H1 (cell line): ENCODE measurements at regions not wholly inside any gene's neighbourhood (a gene's known extent, or its start where the extent isn't known, plus 50 kb on each side); places are given as distances from the start of the nearest gene placed in this dataset.

Experiments
- CTCF ChIA-PET: fragments of 300-600 bp; sonication (Branson Sonifier 250); formaldehyde crosslinking; loops from one replicate; lab custom pipeline; 2021; ENCODE audit not compliant: partially characterized antibody; lab: Charles Lee
- POLR2A ChIA-PET: fragments of 300-600 bp; sonication (Branson Sonifier 250); formaldehyde crosslinking; loops from one replicate; lab custom pipeline; 2021; ENCODE audit warnings: inconsistent platforms; ENCODE audit not compliant: partially characterized antibody; lab: Charles Lee
- DNase-seq, 2 experiments: peaks; one replicate each; pipeline versions ENCODE4 v3.0.0 to v3.0.0-alpha.2; 2010 to 2022; ENCODE audit warnings: low spot score in 2 of 2, low read depth in 1 of 2, mixed read lengths in 1 of 2
- FAIRE-seq: peaks from 2 replicates; lab custom pipeline; 2011; peaks lifted over from hg19 to GRCh38; lab: Jason Lieb, UNC
- H2AFZ ChIP-seq: 2 replicates; pipeline ENCODE4 v1.8.1; 2012; ENCODE audit warnings: low read length, inconsistent platforms
- H2AK5ac ChIP-seq: 2 replicates; pipeline ENCODE4 v1.6.1; 2013; ENCODE audit warnings: low read depth, low read length
- H2BK120ac ChIP-seq: replicated peaks from 2 replicates; pipeline ENCODE3; 2013; ENCODE audit warnings: low read depth, low read length, inconsistent platforms
- H2BK12ac ChIP-seq: 2 replicates; pipeline ENCODE4 v1.6.1; 2013; ENCODE audit warnings: low read depth, low read length
- H2BK15ac ChIP-seq: 2 replicates; pipeline ENCODE4 v1.6.1; 2013; ENCODE audit warnings: low read length
- H2BK20ac ChIP-seq: 2 replicates; pipeline ENCODE4 v1.6.1; 2013; ENCODE audit warnings: low read length
- H2BK5ac ChIP-seq: 2 replicates; pipeline ENCODE4 v1.6.1; 2013; ENCODE audit warnings: low read depth, low read length
- H3K14ac ChIP-seq: 2 replicates; pipeline ENCODE4 v1.6.1; 2013; ENCODE audit warnings: inconsistent platforms; ENCODE audit not compliant: insufficient read length
- H3K18ac ChIP-seq: 2 replicates; pipeline ENCODE4 v1.6.1; 2013; ENCODE audit warnings: low read length; ENCODE audit errors: extremely low read depth
- H3K23ac ChIP-seq: 2 replicates; pipeline ENCODE4 v1.6.1; 2013; ENCODE audit warnings: inconsistent platforms; ENCODE audit not compliant: insufficient read length
- H3K23me2 ChIP-seq: 2 replicates; pipeline ENCODE4 v1.6.1; 2013; ENCODE audit warnings: low read depth, low read length
- H3K27ac ChIP-seq: 2 replicates; pipeline ENCODE4 v1.6.1; 2011; ENCODE audit warnings: low read depth, low read length, inconsistent platforms
- H3K27me3 ChIP-seq, 4 experiments: replicated peaks in 1 of 4; 1 replicate in 1 of 4; 2 replicates in 3 of 4; pipeline versions ENCODE4 v1.6.1 to v1.8.1; 2011 to 2013; ENCODE audit warnings: low read length in 3 of 4, mild to moderate bottlenecking in 3 of 4, inconsistent platforms in 2 of 4, mixed read lengths in 2 of 4, moderate library complexity in 1 of 4; ENCODE audit not compliant: control insufficient read depth in 3 of 4, insufficient read depth in 3 of 4; ENCODE audit errors: extremely low read depth in 1 of 4
- H3K36me3 ChIP-seq, 4 experiments: 2 replicates each; pipeline versions ENCODE4 v1.6.1 to v1.8.1; 2011 to 2013; ENCODE audit warnings: mild to moderate bottlenecking in 4 of 4, low read length in 3 of 4, moderate library complexity in 2 of 4, control low read depth in 1 of 4, inconsistent platforms in 1 of 4; ENCODE audit not compliant: insufficient read depth in 4 of 4, control insufficient read depth in 2 of 4
- H3K4ac ChIP-seq: replicated peaks from 2 replicates; pipeline ENCODE3; 2013; ENCODE audit warnings: low read length, low read depth, mixed read lengths, inconsistent platforms; ENCODE audit not compliant: insufficient read length
- H3K4me1 ChIP-seq, 4 experiments: replicated peaks in 1 of 4; 1 replicate in 1 of 4; 2 replicates in 3 of 4; pipeline versions ENCODE4 v1.6.1 to v1.8.1; 2011 to 2013; ENCODE audit warnings: low read length in 3 of 4, inconsistent platforms in 2 of 4, mixed read lengths in 1 of 4; ENCODE audit not compliant: insufficient read depth in 4 of 4, control insufficient read depth in 3 of 4
- H3K4me2 ChIP-seq, 2 experiments: 2 replicates each; pipeline versions ENCODE4 v1.6.1 to v1.8.1; 2011 to 2013; ENCODE audit warnings: low read depth in 2 of 2, low read length in 2 of 2, control low read depth in 1 of 2, inconsistent platforms in 1 of 2, mild to moderate bottlenecking in 1 of 2; ENCODE audit not compliant: insufficient read depth in 1 of 2
- H3K4me3 ChIP-seq, 4 experiments: fragments of 200-600, 300-600 bp in 1 of 4; sonication (generic), shearing (Covaris generic), sonication (Bioruptor Twin) in 1 of 4; 2 replicates each; pipeline versions ENCODE4 v1.5.1 to v1.8.1; 2011 to 2016; ENCODE audit warnings: low read length in 4 of 4, low read depth in 3 of 4, control low read depth in 2 of 4, inconsistent platforms in 2 of 4, mild to moderate bottlenecking in 2 of 4, mixed read lengths in 1 of 4, moderate library complexity in 1 of 4; ENCODE audit not compliant: insufficient read depth in 2 of 4; ENCODE audit errors: extremely low read depth in 1 of 4
- H3K56ac ChIP-seq: replicated peaks from 2 replicates; pipeline ENCODE3; 2013; ENCODE audit warnings: low read depth, mild to moderate bottlenecking, mixed read lengths, low read length, inconsistent platforms; ENCODE audit not compliant: insufficient read length
- H3K79me1 ChIP-seq: 2 replicates; pipeline ENCODE4 v1.6.1; 2013; ENCODE audit warnings: low read depth, low read length, control low read depth
- H3K79me2 ChIP-seq, 2 experiments: 2 replicates each; pipeline versions ENCODE4 v1.6.1 to v1.8.1; 2012 to 2013; ENCODE audit warnings: low read length in 2 of 2, mild to moderate bottlenecking in 2 of 2, inconsistent platforms in 1 of 2; ENCODE audit not compliant: insufficient read depth in 2 of 2, control insufficient read depth in 1 of 2
- H3K9ac ChIP-seq, 4 experiments: replicated peaks in 1 of 4; 1 replicate in 1 of 4; 2 replicates in 3 of 4; pipeline versions ENCODE4 v1.6.1 to v1.8.1; 2011 to 2013; ENCODE audit warnings: low read depth in 3 of 4, low read length in 3 of 4, control low read depth in 2 of 4, mild to moderate bottlenecking in 2 of 4, moderate library complexity in 2 of 4, inconsistent platforms in 1 of 4; ENCODE audit errors: extremely low read depth in 1 of 4
- H3K9me3 ChIP-seq, 2 experiments: 2 replicates each; pipeline versions ENCODE4 v1.6.1 to v1.8.1; 2012 to 2013; ENCODE audit warnings: mild to moderate bottlenecking in 2 of 2, moderate library complexity in 2 of 2, control low read depth in 1 of 2, inconsistent platforms in 1 of 2, low read depth in 1 of 2, low read length in 1 of 2, mixed read lengths in 1 of 2; ENCODE audit not compliant: insufficient read depth in 2 of 2
- H4K20me1 ChIP-seq, 2 experiments: replicated peaks in 1 of 2; 2 replicates each; pipeline versions ENCODE3 to v1.8.1; 2011 to 2013; ENCODE audit warnings: inconsistent platforms in 2 of 2, low read length in 2 of 2, mild to moderate bottlenecking in 1 of 2; ENCODE audit not compliant: insufficient read depth in 2 of 2, control insufficient read depth in 1 of 2
- H4K5ac ChIP-seq: 2 replicates; pipeline ENCODE4 v1.6.1; 2013; ENCODE audit warnings: low read length, low read depth, mixed read lengths, inconsistent platforms; ENCODE audit not compliant: insufficient read length
- H4K8ac ChIP-seq: 2 replicates; pipeline ENCODE4 v1.8.0; 2013; ENCODE audit warnings: mild to moderate bottlenecking, moderate library complexity, low read length, inconsistent platforms; ENCODE audit not compliant: insufficient read depth; ENCODE audit errors: extremely low read depth
- H4K91ac ChIP-seq: replicated peaks from 2 replicates; pipeline ENCODE3; 2013; ENCODE audit warnings: low read length, mixed read lengths, inconsistent platforms; ENCODE audit not compliant: insufficient read length
- BCL11A ChIP-seq, 2 experiments: IDR thresholded peaks; one replicate each; pipeline ENCODE4 v1.6.1; 2011; ENCODE audit warnings: low read depth in 2 of 2, low read length in 2 of 2, mild to moderate bottlenecking in 2 of 2
- POLR2A ChIP-seq, 2 experiments: IDR thresholded peaks; 1 replicate in 1 of 2; 2 replicates in 1 of 2; pipeline ENCODE4 v1.6.1; 2011; ENCODE audit warnings: low read depth in 2 of 2, low read length in 2 of 2, mild to moderate bottlenecking in 2 of 2; ENCODE audit errors: control extremely low read depth in 1 of 2
- SP2 ChIP-seq: IDR thresholded peaks from 2 replicates; pipeline ENCODE4 v1.6.1; 2012; ENCODE audit warnings: mild to moderate bottlenecking, low read length, inconsistent platforms
- TEAD4 ChIP-seq: IDR thresholded peaks from 2 replicates; pipeline ENCODE4 v1.6.1; 2012; ENCODE audit warnings: low read depth, low read length, inconsistent platforms, mixed read lengths
- WGBS, 2 experiments: shearing (Covaris generic) in 1 of 2; methylation state at CpG; one replicate each; pipeline versions ENCODE4 v1.1.6 to v1.1.7; 2013 to 2015; ENCODE audit warnings: low lambda C conversion rate in 2 of 2, mixed read lengths in 2 of 2, inconsistent platforms in 1 of 2, low coverage in 1 of 2, missing lambda C conversion rate in 1 of 2; ENCODE audit not compliant: insufficient replicate concordance in 2 of 2, insufficient coverage in 1 of 2, insufficient read length in 1 of 2; ENCODE audit errors: extremely low coverage in 1 of 2, missing lambda C conversion rate in 1 of 2; 5-methylcytosine and 5-hydroxymethylcytosine counted together

GRCh38 chr10:3408603-3409365 is 236.2 kb upstream of the PITRM1 start:
- Histone ChIP-seq H3K79me1 (no peaks in the 10 kb centered on the region), H2BK12ac (no peak overlapping the region), H2BK20ac (no peak overlapping the region), H2BK120ac (no peak overlapping the region), H3K4me3 (no peak overlapping the region), H3K23ac (no peak overlapping the region), H3K79me2 (no peaks in the 10 kb centered on the region), H3K36me3 (no peaks in the 10 kb centered on the region), H3K9me3 (no peaks in the 10 kb centered on the region), H2BK15ac (no peak overlapping the region), H4K20me1 (no peaks in the 10 kb centered on the region), H3K56ac (no peak overlapping the region), H3K9ac (no peak overlapping the region), H3K4me2 (no peak overlapping the region), H3K14ac (no peak overlapping the region), H3K27ac (no peak overlapping the region), H4K5ac (no peak overlapping the region), H3K4me1 (peaks cover 0 to 3% (median 0%) of the 10 kb centered on the region in 4 experiments; a peak in 3 of 7 replicates), H4K91ac (no peak overlapping the region), H2AFZ (no peak overlapping the region), H3K18ac (no peak overlapping the region), H4K8ac (no peak overlapping the region), H2AK5ac (no peak overlapping the region), H3K27me3 (no peaks in the 10 kb centered on the region), H2BK5ac (no peak overlapping the region), H3K4ac (no peak overlapping the region), H3K23me2 (no peaks in the 10 kb centered on the region)
- CTCF ChIA-PET = interaction anchor here (1.1 kb wide), 1 partner anchor 494 kb away, joined by 3 read pairs; no protein-coding TSS in a partner anchor
- 95% methylated on average over 5 of the region's 6 CpGs; no CpG with 5 or more reads in 1 of the 2 experiments for WGBS, 2 experiments
- DNase-seq (no peak), FAIRE-seq (no peak)
- POLR2A ChIA-PET = no interaction called here
- TF ChIP-seq POLR2A (IDR thresholded peaks at IDR 0.05; ENCODE audit: control extremely low read depth in 1 of 2, low read depth in 2 of 2, low read length in 2 of 2) (no peak), SP2 (no peak), TEAD4 (no peak), BCL11A (IDR thresholded peaks at IDR 0.05; ENCODE audit: low read depth in 2 of 2, low read length in 2 of 2) (no peak)
